ENCODE measurements at regions not wholly inside any gene's neighbourhood (a gene's known extent, or its start where the extent isn't known, plus 50 kb on each side); places are given as distances from the start of the nearest gene placed in this dataset.
"Not testable (repeated sequence)": the region's sequence is repeated elsewhere in the genome, so short reads cannot be mapped to it uniquely, and the experiment has no call there.

DNA sequence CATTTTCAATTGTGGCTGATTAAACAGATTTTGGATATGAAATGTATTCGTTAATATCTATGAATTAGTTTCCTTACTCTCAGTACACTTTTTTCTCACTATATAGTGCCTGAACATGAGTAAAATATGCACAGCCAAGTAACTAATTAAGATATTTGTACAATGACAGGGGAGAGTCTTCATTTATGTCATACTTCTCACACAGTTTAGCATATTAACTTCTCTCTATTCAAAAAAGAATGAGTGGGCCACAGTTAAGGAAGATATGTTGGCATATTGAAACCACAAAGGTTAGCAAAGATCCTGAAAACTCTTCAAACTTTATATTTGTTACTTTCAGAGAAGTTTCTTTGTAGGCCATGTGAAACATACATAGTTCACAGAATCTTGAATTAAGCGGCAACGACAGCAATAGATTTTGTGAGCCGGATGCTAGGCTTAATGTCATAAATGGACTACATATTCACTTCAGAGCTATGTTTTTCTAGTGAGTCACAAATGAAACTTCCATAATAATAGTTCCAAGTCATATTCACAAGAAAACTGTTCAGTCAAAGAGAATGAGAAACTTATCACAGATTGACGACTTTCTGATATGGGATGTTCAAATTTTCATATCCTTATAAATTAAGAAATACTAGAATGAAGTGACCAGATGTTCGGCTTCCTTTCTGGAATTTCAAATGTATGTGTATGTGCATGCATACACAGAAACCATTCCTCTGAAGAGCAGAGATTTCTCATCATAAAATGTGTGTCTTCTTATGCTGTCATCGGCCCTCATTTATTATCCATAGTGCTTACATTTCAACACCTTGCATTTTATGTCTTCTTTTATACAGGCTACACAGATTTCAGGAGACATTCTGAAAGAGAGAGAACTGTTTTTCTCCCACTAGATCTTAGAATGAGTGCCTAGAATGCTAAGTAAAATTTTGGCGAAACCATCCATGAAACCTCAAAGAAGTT is 584.0 kb downstream of the SATB2 start:
- TF ChIP-seq POLR2A (IDR thresholded peaks at IDR 0.05) (no peak), CTCF (IDR thresholded peaks at IDR 0.05 in 4 of 5, conservative IDR thresholded peaks at IDR 0.05 in 1 of 5) (no peak)
- no peak overlapping the region for H3K27ac ChIP-seq

DNA sequence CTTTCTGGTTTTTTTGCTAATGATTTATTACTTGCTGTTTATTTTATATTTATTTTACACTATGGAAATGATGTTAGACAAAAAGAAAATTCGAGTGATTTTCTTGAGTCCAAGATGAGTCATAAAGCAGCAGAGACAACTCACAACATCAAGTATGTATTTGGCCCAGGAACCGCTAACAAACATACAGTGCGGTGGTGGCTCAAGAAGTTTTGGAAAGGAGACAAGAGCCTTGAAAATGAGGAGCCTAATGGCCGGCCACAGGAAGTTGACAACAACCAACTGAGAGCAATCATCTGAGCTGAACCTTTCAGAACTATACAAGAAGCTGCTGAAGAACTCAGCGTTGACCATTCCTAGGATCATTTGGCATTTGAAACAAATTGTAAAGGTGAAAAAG is 594.1 kb downstream of the SATB2 start:
- no peak overlapping the region for H3K27ac ChIP-seq
- H3K4me1 ChIP-seq, result no peaks in the 10 kb centered on the region
- TF ChIP-seq POLR2A (IDR thresholded peaks at IDR 0.05) (no peak), CTCF (IDR thresholded peaks at IDR 0.05 in 4 of 5, conservative IDR thresholded peaks at IDR 0.05 in 1 of 5) (no peak)
- in situ Hi-C loops (cut with MboI; ENCODE audit: low sequenced_read_pairs in 4 of 4) (no loop called here), intact Hi-C loops (cut with DNase I; ENCODE audit: low total_unique reads) (no loop called here)
- no peak for ATAC-seq
- no peak overlapping the region for H3K4me3 ChIP-seq
- H3K36me3 ChIP-seq, result no peaks in the 10 kb centered on the region
- DNase-seq, result no peak
- no peaks in the 10 kb centered on the region for H3K27me3 ChIP-seq
- peaks cover 0 to 6% (median 0%) of the 10 kb centered on the region in 3 donors for H3K9me3 ChIP-seq

More for the DNA sequence above, 584.0 kb downstream of the SATB2 start:
- Histone ChIP-seq H3K4me1 (no peaks in the 10 kb centered on the region), H3K27me3 (no peaks in the 10 kb centered on the region), H3K4me3 (no peak overlapping the region), H3K36me3 (no peaks in the 10 kb centered on the region), H3K9me3 (no peaks in the 10 kb centered on the region)
- ATAC-seq, result no peak
- in situ Hi-C loops (cut with MboI; ENCODE audit: low sequenced_read_pairs in 4 of 4) (no loop called here), intact Hi-C loops (cut with DNase I; ENCODE audit: low total_unique reads) (no loop called here)
- DNase-seq, result no peak

DNA sequence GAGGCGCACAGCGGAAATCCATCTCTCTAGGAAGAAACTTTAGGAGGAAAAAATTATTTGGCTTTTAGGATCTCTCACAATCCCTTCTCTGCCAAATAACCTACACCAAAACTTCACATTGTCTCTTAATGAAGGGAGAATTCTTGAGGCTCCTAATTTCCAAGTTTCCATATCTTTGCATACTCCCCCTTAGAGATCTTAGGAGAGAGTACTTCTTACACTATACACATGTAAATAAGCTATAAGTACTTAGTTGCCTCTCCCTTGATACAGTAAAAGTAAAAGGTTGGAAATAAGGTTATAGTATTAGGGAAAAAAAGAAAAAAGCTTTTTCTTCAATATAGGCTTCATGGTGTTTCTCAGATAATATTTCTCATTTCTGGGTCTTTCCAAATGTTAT is 596.7 kb downstream of the SATB2 start:
- no peak for TF ChIP-seq CTCF (IDR thresholded peaks at IDR 0.05 in 4 of 5, conservative IDR thresholded peaks at IDR 0.05 in 1 of 5)
- no peak for TF ChIP-seq POLR2A (IDR thresholded peaks at IDR 0.05)
- Histone ChIP-seq H3K9me3 (peaks cover 0 to 6% (median 0%) of the 10 kb centered on the region in 3 donors), H3K4me3 (no peak overlapping the region), H3K4me1 (no peaks in the 10 kb centered on the region), H3K27ac (no peak overlapping the region), H3K27me3 (no peaks in the 10 kb centered on the region), H3K36me3 (no peaks in the 10 kb centered on the region)
- no peak for DNase-seq
- intact Hi-C loops (cut with DNase I; ENCODE audit: low total_unique reads) (no loop called here), in situ Hi-C loops (cut with MboI; ENCODE audit: low sequenced_read_pairs in 4 of 4) (no loop called here)
- ATAC-seq, result no peak

GRCh38 chr2:198857246-198857645 is 600.5 kb downstream of the SATB2 start:
- no peak for ATAC-seq
- no peaks in the 10 kb centered on the region for H3K36me3 ChIP-seq
- H3K4me1 ChIP-seq, result no peaks in the 10 kb centered on the region
- intact Hi-C loops (cut with DNase I; ENCODE audit: low total_unique reads), result no loop called here
- no peak overlapping the region for H3K27ac ChIP-seq
- in situ Hi-C loops (cut with MboI; ENCODE audit: low sequenced_read_pairs in 4 of 4), result no loop called here
- no peaks in the 10 kb centered on the region for H3K27me3 ChIP-seq
- TF ChIP-seq POLR2A (IDR thresholded peaks at IDR 0.05) (no peak), CTCF (IDR thresholded peaks at IDR 0.05 in 4 of 5, conservative IDR thresholded peaks at IDR 0.05 in 1 of 5) (no peak)
- no peak overlapping the region for H3K4me3 ChIP-seq
- no peak for DNase-seq
- H3K9me3 ChIP-seq, result peaks cover 0 to 6% (median 0%) of the 10 kb centered on the region in 3 donors

- H3K4me1 ChIP-seq; in situ Hi-C loops (cut with MboI; ENCODE audit: low sequenced_read_pairs in 4 of 4); H3K36me3 ChIP-seq; H3K27me3 ChIP-seq; H3K9me3 ChIP-seq; H3K27ac ChIP-seq; H3K4me3 ChIP-seq; DNase-seq; intact Hi-C loops (cut with DNase I; ENCODE audit: low total_unique reads); ATAC-seq: not testable (repeated sequence)
Observed at GRCh38 chr2:198855746-198856145, 602.0 kb downstream of the SATB2 start.

Measured in gastrocnemius medialis (tissue), 4 donors.